ENCODE measurements at regions not wholly inside any gene's neighbourhood (a gene's known extent, or its start where the extent isn't known, plus 50 kb on each side); places are given as distances from the start of the nearest gene placed in this dataset.

DNA sequence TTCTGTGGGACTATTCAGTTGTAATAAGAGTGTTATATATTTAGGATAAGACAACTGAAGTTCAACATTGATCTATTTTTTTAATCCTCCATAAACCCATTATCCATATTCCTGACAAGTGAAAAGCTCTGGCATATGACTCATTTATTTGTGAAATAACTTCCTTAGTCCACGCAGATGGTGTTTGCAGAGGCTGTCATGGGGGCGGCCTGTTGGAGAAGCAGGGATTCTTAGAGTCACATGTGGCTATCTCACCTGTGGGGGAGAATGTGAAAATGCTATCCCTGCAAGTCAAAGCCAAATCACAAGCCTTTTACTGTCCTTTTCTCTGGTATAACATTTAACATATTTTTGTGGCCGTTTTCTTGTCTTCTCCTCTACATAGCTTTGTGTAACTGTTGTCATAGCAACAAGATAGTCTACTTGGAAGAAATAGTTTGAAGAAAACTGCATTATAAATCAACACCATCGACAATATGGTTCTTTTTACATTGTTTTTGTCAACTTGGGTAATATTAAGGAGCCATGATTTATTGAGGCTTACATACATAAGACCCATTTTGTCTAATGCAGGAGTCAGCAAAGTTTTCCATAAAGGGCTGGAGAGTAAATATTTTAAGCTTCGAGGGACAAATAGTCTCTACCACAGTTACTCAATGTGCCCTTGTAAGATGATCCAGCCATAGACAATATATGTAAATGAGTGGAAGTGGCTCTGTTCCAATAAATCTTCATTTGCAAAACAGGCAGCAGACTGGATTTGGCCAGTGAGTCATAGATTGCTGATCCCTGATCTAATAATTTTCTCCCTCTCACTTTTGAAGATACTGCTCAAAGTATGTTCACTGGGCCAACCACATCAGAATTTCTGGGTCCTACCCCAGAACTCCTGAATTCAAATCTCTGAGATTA is 395.0 kb downstream of the DTHD1 start:
- DNase-seq (ENCODE audit: low read depth, low spot score) (no peak), FAIRE-seq (no peak)
- TF ChIP-seq POLR2AphosphoS5 (IDR thresholded peaks at IDR 0.05; ENCODE audit: insufficient read depth, low read depth, low read length) (no peak), EZH2 (IDR thresholded peaks at IDR 0.05; ENCODE audit: borderline replicate concordance, low read depth, low read length, severe bottlenecking) (no peak), POLR2A (IDR thresholded peaks at IDR 0.05; ENCODE audit: low read depth, low read length) (no peak), JUN (IDR thresholded peaks at IDR 0.05; ENCODE audit: borderline replicate concordance, insufficient read depth, insufficient read length, low read depth) (no peak), MYC (IDR thresholded peaks at IDR 0.05; ENCODE audit: low read depth, low read length) (no peak), FOS (IDR thresholded peaks at IDR 0.05; ENCODE audit: borderline replicate concordance, insufficient read depth, low read length) (no peak), GATA2 (IDR thresholded peaks at IDR 0.05; ENCODE audit: insufficient read depth, insufficient read length, low read depth, low read length) (no peak)
- TF ChIP-seq, protein P1, sequence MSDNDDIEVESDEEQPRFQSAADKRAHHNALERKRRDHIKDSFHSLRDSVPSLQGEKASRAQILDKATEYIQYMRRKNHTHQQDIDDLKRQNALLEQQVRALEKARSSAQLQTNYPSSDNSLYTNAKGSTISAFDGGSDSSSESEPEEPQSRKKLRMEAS (IDR thresholded peaks at IDR 0.05; ENCODE audit: insufficient read depth, insufficient read length), result no peak
- TF ChIP-seq, protein P2, sequence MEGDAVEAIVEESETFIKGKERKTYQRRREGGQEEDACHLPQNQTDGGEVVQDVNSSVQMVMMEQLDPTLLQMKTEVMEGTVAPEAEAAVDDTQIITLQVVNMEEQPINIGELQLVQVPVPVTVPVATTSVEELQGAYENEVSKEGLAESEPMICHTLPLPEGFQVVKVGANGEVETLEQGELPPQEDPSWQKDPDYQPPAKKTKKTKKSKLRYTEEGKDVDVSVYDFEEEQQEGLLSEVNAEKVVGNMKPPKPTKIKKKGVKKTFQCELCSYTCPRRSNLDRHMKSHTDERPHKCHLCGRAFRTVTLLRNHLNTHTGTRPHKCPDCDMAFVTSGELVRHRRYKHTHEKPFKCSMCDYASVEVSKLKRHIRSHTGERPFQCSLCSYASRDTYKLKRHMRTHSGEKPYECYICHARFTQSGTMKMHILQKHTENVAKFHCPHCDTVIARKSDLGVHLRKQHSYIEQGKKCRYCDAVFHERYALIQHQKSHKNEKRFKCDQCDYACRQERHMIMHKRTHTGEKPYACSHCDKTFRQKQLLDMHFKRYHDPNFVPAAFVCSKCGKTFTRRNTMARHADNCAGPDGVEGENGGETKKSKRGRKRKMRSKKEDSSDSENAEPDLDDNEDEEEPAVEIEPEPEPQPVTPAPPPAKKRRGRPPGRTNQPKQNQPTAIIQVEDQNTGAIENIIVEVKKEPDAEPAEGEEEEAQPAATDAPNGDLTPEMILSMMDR (IDR thresholded peaks at IDR 0.05; ENCODE audit: extremely low read depth in 1 of 2, insufficient read depth in 1 of 2, low read depth in 1 of 2, low read length in 2 of 2), result no peak
- H2AFZ ChIP-seq (ENCODE audit: low read depth, low read length), result no peak overlapping the region
- H3K27me3 ChIP-seq (ENCODE audit: control insufficient read depth in 2 of 2, insufficient read depth in 2 of 2, low read length in 2 of 2), result no peaks in the 10 kb centered on the region
- H3K9me1 ChIP-seq (replicated peaks; ENCODE audit: control insufficient read depth, extremely low read depth, insufficient read depth, low read length), result no peaks in the 10 kb centered on the region
- no peak overlapping the region for H3K27ac ChIP-seq (ENCODE audit: insufficient read depth, low read depth, low read length)
- no peaks in the 10 kb centered on the region for H4K20me1 ChIP-seq (replicated peaks; ENCODE audit: control insufficient read depth, extremely low read depth, insufficient read depth, low read length)
- peaks cover 2% of the 10 kb centered on the region for H3K9me3 ChIP-seq (replicated peaks; ENCODE audit: control insufficient read depth, insufficient read depth, low read length)
- intact Hi-C loops (cut with micrococcal nuclease) (no loop called here), dilution Hi-C loops (cut with MboI; ENCODE audit: extremely low pct_ligation_motif_present, low sequenced_read_pairs) (no loop called here)
- BruUV-seq (replicated peaks), result no TSS peak
- H3K79me2 ChIP-seq (ENCODE audit: control insufficient read depth, insufficient read depth, low read length), result no peaks in the 10 kb centered on the region
- no peaks in the 10 kb centered on the region for H3K36me3 ChIP-seq (ENCODE audit: control insufficient read depth in 2 of 2, extremely low read depth in 1 of 2, insufficient read depth in 2 of 2, low read length in 2 of 2)
- CTCF ChIA-PET, result no interaction called here
- no peaks in the 10 kb centered on the region for H3K4me1 ChIP-seq (ENCODE audit: control insufficient read depth, extremely low read depth, insufficient read depth, low read length)
- H3K9ac ChIP-seq (replicated peaks; ENCODE audit: extremely low read depth, insufficient read depth, low read length), result no peak overlapping the region
- H3K4me2 ChIP-seq (ENCODE audit: insufficient read depth, low read length), result no peak overlapping the region
- POLR2A ChIA-PET, result no interaction called here
- H3K4me3 ChIP-seq (replicated peaks in 1 of 3; ENCODE audit: insufficient read depth in 1 of 3, low read depth in 1 of 3, low read length in 3 of 3), result no peak overlapping the region
